Fibroblast of skin of back (primary cell): ENCODE measurements at regions not wholly inside any gene's neighbourhood (a gene's known extent, or its start where the extent isn't known, plus 50 kb on each side); places are given as distances from the start of the nearest gene placed in this dataset.

Source experiments
- DNase-seq: peaks from one replicate; pipeline ENCODE4 v3.0.0-alpha.2; 2013

DNA sequence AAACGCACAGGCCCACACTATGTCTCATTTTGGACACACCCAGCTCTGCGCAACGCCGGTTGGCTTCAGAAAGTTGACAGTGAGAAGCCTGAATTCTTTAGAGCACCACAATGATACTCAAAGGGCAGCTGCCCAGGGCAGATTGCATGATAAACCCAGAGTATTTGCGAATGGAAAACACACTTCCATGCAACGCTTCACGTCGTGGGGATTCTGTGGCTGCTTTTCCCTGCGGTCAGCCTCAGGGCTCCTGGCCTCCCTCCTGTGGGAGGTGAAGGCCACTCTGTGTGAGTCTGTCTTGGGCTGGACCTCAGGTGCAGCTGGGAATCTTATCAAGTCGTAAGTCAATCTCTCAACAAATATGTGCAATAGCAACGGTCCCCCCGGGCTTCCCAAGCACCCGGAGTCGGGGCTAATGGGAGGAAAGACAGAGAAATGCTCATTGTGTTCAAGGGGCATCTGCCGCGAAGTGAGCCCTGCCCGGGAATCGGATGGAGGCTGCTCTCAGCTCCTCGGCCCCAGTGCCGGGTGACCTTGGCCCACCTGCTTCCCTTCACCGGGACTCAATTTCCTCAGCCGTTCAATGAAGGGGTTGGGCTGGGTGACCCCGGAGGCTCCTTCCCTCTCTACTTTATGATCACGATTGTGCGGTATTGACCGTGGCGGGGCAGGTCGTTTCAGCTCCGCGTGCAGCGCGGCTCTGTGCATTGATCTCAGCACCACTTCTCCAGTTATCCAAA lies 623.6 kb downstream of the BRD1 start:
- DNase-seq = no peak

DNA sequence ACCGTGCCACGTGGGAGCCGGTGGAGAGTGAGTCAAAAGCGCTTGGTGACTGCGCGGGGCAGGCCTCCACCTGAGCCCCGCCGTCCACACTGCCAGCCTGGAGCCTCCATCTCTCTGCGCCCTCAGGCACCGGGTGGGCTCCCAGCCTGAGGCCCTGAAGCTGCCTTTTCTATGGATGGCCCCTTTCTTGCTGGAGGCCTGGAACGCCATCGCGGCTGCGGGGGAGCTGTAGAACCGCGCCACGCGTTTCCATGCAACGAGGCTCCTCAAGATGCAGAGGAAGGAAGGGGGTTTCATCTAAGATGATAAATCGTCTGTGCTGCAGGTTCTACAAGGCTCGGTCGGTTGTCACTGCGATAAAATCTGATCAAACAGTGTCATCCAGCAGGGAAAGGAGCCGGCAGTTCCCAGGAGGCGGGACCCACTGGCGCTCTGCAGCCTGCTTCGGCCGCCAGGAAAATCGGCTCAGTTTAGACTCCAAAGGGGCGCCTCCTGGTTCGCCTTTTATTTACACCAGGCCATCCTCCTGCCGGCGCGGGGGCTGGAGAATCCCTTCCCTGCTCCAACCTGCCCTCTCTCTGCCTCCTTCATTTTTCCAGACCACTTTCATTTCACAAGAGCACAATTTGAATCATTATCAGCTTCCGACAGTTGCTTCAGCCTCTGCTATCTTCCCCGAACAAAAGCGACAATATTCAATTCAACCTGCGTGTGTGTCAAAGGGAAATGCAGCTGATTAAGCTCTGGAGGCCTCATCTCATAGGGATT lies 624.4 kb downstream of the BRD1 start:
- no peak for DNase-seq

DNA sequence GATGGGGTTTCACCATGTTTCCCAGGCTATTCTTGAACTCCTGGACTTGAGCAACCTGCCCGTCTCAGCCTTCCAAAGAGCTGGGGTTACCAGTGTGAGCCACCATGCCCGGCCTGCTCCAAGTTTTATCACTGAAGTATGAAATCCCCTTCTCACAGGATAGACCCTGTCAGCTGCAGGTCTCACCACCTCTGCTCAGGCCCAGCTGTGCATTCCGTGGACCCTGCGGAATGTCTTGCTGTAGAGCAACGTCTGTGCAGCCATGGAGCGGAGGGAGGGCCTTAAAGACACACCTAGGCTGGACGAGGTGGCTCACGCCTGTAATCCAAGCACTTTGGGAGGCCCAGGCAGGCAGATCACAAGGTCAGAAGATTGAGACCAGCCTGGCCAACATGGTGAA lies 625.4 kb downstream of the BRD1 start:
- no peak for DNase-seq

DNA sequence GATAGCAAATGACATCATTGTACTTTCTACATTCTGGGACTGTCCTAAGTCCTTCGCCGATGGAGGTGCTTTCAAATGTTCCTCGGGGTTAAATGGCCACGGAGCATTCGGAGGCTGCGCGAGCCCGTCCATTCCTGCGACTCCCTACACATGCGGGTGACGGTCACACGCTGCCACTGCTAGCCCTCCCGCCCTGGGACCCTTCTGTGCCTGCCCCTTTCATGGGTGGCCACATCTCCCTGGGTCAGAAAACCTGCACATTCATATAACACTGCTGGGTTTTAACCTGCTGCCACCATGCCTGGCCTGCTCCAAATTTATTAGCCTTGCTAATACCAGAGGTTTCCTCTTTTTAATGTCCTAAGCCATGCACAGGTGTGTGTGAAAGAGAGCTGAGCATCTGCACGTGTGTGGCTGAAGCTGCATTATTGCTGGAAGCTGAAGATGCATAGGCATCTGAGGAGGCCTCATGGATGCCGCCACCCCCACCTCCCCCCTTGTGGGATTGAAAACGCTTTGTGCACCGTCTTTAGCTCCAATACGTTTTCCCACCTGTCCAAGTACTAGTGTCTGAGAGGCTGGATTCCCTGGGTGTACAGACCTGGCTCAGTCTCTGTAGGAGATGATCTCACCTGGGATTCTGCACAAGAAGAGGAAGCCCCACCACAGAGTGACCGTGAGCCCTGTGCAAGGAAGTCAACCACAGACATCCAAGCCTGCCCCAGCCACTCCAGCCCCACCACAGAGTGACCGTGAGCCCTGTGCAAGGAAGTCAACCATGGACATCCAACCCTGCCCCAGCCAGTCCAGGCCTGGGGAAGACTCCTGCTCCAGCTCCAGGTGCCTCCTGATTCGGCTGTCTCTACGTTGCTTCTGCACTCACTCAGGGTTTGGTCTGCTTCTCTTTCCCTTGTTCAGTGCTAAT lies 626.4 kb downstream of the BRD1 start:
- no peak for DNase-seq

DNA sequence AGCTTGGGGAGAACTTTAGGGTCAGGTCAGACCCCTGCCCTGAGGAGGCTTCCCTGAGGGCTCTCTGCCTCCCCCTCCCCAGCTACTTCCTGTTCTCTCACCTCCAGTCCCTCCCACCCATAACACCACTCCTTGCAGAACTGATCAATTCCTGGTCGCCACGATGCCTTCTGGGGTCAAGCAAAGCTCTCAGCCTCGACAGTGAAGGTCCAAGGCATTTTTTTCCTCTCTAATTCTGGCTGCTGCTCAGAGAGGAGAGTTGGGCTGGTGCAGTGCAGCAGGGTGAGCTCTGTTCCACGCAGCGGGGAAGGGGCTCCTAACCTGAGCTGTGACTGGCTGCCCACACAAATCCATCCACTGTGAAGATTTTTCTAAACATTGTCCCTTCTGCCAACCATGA lies 628.4 kb downstream of the BRD1 start:
- no peak for DNase-seq

GRCh38 chr22:49198705-49199084 lies 629.0 kb downstream of the BRD1 start:
- DNase-seq = no peak

- DNase-seq = no peak
Measured at GRCh38 chr22:49197986-49198704, 629.5 kb downstream of the BRD1 start.

- no peak for DNase-seq
Measured at GRCh38 chr22:49197505-49197904, 630.2 kb downstream of the BRD1 start.

- no peak for DNase-seq
Measured at GRCh38 chr22:49196046-49196511, 631.6 kb downstream of the BRD1 start.

DNA sequence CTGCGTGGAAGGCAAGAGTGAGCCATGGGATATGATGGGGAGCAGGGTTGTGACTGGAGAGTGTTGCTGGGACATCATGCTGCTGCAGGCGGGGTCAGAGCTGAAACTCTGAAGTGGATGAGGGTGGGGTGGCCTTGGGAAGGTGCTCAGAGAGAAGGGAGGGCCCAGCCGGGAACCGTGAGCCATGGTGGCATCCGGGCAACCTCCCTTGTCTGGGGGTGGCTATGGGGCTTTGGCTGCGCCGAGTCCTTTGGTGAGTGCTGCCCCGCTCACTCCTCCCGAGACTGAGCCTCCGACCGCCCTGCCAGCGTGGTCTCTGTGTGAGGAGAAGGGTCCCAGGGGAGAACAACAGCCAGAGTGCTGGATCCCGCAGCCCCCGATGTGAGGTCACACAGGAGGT lies 632.0 kb downstream of the BRD1 start:
- no peak for DNase-seq

- DNase-seq = no peak
Measured at GRCh38 chr22:49193901-49194465, 633.7 kb downstream of the BRD1 start.

DNA sequence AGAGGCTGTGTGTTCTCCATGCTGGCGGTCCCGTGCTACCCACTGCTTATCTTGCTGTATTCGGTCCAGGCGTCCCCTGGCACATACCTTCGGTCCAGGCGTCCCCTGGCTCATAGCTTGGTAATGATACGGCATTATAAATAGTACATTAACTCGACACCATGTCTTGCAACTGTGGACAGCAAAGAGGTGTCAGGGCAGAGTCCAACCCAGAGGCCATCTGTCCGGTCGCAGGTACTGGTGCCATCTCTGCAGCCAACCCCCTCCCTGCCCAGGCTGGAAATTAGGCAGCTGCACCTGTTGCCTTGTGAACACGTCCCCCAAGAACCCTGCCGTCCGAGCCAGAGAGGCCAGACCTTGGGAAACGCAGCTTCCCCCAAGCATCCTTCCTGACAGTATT lies 634.3 kb downstream of the BRD1 start:
- DNase-seq = no peak

DNA sequence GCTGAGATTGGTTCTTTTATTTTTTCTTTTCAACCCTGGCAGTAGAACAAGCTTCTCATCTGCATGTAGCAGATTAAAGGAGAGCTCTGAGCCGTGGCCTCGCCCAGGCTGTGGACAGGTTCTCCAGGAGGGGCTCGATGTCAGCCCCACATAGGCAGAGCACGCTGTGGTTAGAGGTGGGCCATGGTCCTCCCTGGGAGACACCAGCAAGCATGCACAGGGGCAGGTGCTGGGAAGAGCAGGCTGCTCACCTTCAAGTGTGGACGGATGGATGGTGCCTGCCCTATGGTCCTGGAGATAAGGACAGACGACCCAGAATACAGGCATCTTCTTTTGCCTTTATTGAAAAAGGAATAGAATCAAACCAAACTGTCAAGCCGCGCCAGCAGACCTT lies 634.8 kb downstream of the BRD1 start:
- no peak for DNase-seq

- DNase-seq = no peak
Measured at GRCh38 chr22:49192180-49192856, 635.4 kb downstream of the BRD1 start.

DNA sequence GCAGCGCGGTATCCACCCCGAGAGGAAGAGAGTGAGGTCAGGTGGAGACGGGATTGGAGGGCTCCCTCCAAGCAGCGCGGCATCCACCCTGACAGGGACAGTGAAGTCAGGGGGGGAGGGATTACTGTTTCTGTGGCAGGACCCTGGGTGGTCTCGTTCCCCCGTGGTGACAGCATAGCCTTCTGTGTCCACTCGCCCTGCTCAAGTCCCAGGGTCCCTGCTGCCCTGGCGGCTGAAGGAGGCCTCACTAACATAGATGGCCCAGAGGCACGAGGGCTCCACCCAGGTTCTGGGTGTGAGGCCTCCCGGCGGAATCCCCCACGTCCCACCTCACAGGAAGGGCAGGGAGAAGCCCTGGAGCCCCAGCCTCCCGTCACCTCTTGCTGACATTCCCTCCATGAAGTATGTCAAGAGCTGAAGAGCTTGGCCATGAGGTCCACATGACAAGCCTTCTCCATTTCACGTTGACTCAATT lies 636.1 kb downstream of the BRD1 start:
- no peak for DNase-seq

- DNase-seq = no peak
Measured at GRCh38 chr22:49190816-49191505, 636.7 kb downstream of the BRD1 start.

GRCh38 chr22:49189871-49190270 lies 637.8 kb downstream of the BRD1 start:
- DNase-seq = no peak

DNA sequence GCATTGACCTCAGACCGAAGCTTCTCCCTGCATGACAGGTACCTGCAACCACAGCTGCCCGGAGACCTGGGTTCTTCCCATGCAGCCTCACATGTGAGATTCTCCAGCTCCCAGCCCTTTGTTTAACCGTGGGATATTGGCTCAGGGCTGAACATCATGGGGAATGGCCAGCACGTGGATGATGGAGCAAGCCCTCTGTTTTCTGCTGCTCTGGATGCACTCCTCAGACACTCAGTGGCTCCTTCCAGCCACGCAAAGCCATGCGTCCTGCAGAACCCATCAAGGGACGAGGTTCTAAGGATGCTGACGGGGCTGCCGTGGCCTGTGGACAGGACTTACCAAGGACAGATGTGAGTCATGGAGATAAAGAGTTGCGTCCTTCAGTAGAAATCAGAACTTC lies 639.1 kb downstream of the BRD1 start:
- no peak for DNase-seq

GRCh38 chr22:49188091-49188490 lies 639.6 kb downstream of the BRD1 start:
- DNase-seq = no peak

- DNase-seq = no peak
Measured at GRCh38 chr22:49186762-49187161, 640.9 kb downstream of the BRD1 start.

- DNase-seq = no peak
Measured at GRCh38 chr22:49186293-49186692, 641.4 kb downstream of the BRD1 start.
